ENCODE measurements at regions not wholly inside any gene's neighbourhood (a gene's known extent, or its start where the extent isn't known, plus 50 kb on each side); places are given as distances from the start of the nearest gene placed in this dataset.

DNA sequence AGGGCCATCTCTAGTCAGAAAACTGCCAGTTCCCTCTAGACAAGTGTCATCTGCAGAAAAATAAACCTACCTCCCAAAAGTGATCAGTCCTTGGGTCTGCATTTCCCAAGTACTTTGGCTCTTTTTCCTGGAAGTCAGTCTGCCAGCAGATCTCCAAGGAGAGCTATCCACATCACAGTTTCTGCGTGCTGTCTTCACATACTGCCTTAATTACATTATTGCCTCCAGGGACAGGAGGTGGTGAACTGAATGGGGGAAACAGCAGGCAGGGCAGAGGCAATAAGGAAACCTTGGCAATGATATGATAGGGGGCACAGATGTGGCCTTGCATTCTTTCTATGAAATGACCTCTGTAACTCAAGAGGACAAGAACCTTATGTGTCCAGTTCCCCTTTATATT, 105.9 kb upstream of the SIX2 start:
- 78 to 100% methylated on average over 1 of the region's 1 CpG for WGBS, 2 donors
- TF ChIP-seq CTCF (IDR thresholded peaks at IDR 0.05) (no peak), POLR2A (IDR thresholded peaks at IDR 0.05) (no peak)
- Histone ChIP-seq H3K36me3 (no peaks in the 10 kb centered on the region), H3K4me1 (no peaks in the 10 kb centered on the region), H3K9me3 (no peaks in the 10 kb centered on the region), H3K27ac (no peak overlapping the region), H3K27me3 (no peaks in the 10 kb centered on the region), H3K4me3 (no peak overlapping the region)
- no peak for DNase-seq
- intact Hi-C loops (cut with DNase I) = no loop called here

- intact Hi-C loops (cut with DNase I) = no loop called here
- Histone ChIP-seq H3K27me3 (no peaks in the 10 kb centered on the region), H3K4me1 (no peaks in the 10 kb centered on the region), H3K4me3 (no peak overlapping the region), H3K27ac (no peak overlapping the region), H3K9me3 (no peaks in the 10 kb centered on the region), H3K36me3 (no peaks in the 10 kb centered on the region)
- no peak for DNase-seq
- WGBS, 2 donors = 77 to 83% methylated on average over 11 to 12 of the region's 14 CpGs
- TF ChIP-seq POLR2A (IDR thresholded peaks at IDR 0.05) (no peak), CTCF (IDR thresholded peaks at IDR 0.05) (no peak)
Measured at GRCh38 chr2:45114221-45114955, 105.1 kb upstream of the SIX2 start.

- WGBS, 2 donors = 57 to 80% methylated on average over 1 of the region's 4 CpGs
- no peaks in the 10 kb centered on the region for H3K4me1 ChIP-seq
- H3K4me3 ChIP-seq = no peak overlapping the region
- H3K27ac ChIP-seq = no peak overlapping the region
- intact Hi-C loops (cut with DNase I) = no loop called here
- TF ChIP-seq CTCF (IDR thresholded peaks at IDR 0.05) (no peak), POLR2A (IDR thresholded peaks at IDR 0.05) (no peak)
- H3K27me3 ChIP-seq = no peaks in the 10 kb centered on the region
- H3K36me3 ChIP-seq = no peaks in the 10 kb centered on the region
- H3K9me3 ChIP-seq = no peaks in the 10 kb centered on the region
- DNase-seq = no peak
Measured at GRCh38 chr2:45112750-45113149, 103.5 kb upstream of the SIX2 start.

GRCh38 chr2:45105050-45105582, 95.9 kb upstream of the SIX2 start:
- H3K36me3 ChIP-seq = no peaks in the 10 kb centered on the region
- no peak overlapping the region for H3K27ac ChIP-seq
- H3K9me3 ChIP-seq = no peaks in the 10 kb centered on the region
- no peak for TF ChIP-seq POLR2A (IDR thresholded peaks at IDR 0.05)
- no peak for TF ChIP-seq CTCF (IDR thresholded peaks at IDR 0.05)
- WGBS, 2 donors = 80 to 88% methylated on average over 1 of the region's 1 CpG
- no peak for DNase-seq
- H3K27me3 ChIP-seq = peaks cover 0 to 11% (median 0%) of the 10 kb centered on the region in 4 donors
- intact Hi-C loops (cut with DNase I) = no loop called here
- no peak overlapping the region for H3K4me3 ChIP-seq
- no peaks in the 10 kb centered on the region for H3K4me1 ChIP-seq

GRCh38 chr2:45104429-45104828, 95.2 kb upstream of the SIX2 start:
- intact Hi-C loops (cut with DNase I) = no loop called here
- H3K27ac ChIP-seq = no peak overlapping the region
- no peak overlapping the region for H3K4me3 ChIP-seq
- no peaks in the 10 kb centered on the region for H3K36me3 ChIP-seq
- peaks cover 0 to 11% (median 0%) of the 10 kb centered on the region in 4 donors for H3K27me3 ChIP-seq
- no peaks in the 10 kb centered on the region for H3K9me3 ChIP-seq
- TF ChIP-seq POLR2A (IDR thresholded peaks at IDR 0.05) (no peak), CTCF (IDR thresholded peaks at IDR 0.05) (no peak)
- DNase-seq = no peak
- 71 to 77% methylated on average over 3 of the region's 3 CpGs for WGBS, 2 donors
- H3K4me1 ChIP-seq = no peaks in the 10 kb centered on the region

Measured in esophagus squamous epithelium (tissue), 5 donors.